Hepatocyte (in vitro differentiated cells): ENCODE measurements at regions not wholly inside any gene's neighbourhood (a gene's known extent, or its start where the extent isn't known, plus 50 kb on each side); places are given as distances from the start of the nearest gene placed in this dataset.

ENCODE experiments used
- DNase-seq: peaks from one replicate; pipeline ENCODE4 v3.0.0-alpha.2; 2016; ENCODE audit warnings: low spot score
- H2AFZ ChIP-seq: fragments of 200-600 bp; sonication (generic); 2 replicates; pipeline ENCODE4 v1.6.0; 2016; ENCODE audit warnings: antibody characterized with exemption, mild to moderate bottlenecking
- H3K27ac ChIP-seq: fragments of 200-600 bp; sonication (generic); 2 replicates; pipeline ENCODE4 v1.5.1; 2016; ENCODE audit warnings: mild to moderate bottlenecking
- H3K27me3 ChIP-seq: fragments of 200-600 bp; sonication (generic); 2 replicates; pipeline ENCODE4 v1.6.1; 2016
- H3K36me3 ChIP-seq: fragments of 200-600 bp; sonication (generic); replicated peaks from 2 replicates; pipeline ENCODE4 v1.5.1; 2016; ENCODE audit warnings: low read depth; ENCODE audit not compliant: insufficient read depth
- H3K4me1 ChIP-seq: fragments of 200-600 bp; sonication (generic); 2 replicates; pipeline ENCODE4 v1.5.1; 2016; ENCODE audit warnings: mild to moderate bottlenecking, moderate library complexity; ENCODE audit not compliant: insufficient read depth
- H3K4me2 ChIP-seq: fragments of 200-600 bp; sonication (generic); 2 replicates; pipeline ENCODE4 v1.6.0; 2016
- H3K4me3 ChIP-seq: fragments of 200-600 bp; sonication (generic); 2 replicates; pipeline ENCODE4 v1.5.1; 2016; ENCODE audit warnings: mild to moderate bottlenecking
- H3K79me2 ChIP-seq: fragments of 200-600 bp; sonication (generic); 2 replicates; pipeline ENCODE4 v1.6.0; 2017; ENCODE audit warnings: mild to moderate bottlenecking
- H3K9me2 ChIP-seq: fragments of 200-600 bp; sonication (generic); replicated peaks from 2 replicates; pipeline ENCODE4 v1.6.0; 2017; ENCODE audit warnings: mild to moderate bottlenecking; ENCODE audit not compliant: insufficient read depth
- H3K9me3 ChIP-seq: fragments of 200-600 bp; sonication (generic); 2 replicates; pipeline ENCODE4 v1.5.1; 2016; ENCODE audit warnings: low read depth, mild to moderate bottlenecking
- H4K20me1 ChIP-seq: fragments of 200-600 bp; sonication (generic); 2 replicates; pipeline ENCODE4 v1.6.0; 2016; ENCODE audit warnings: mild to moderate bottlenecking; ENCODE audit not compliant: insufficient read depth, poor library complexity, severe bottlenecking
- EZH2 ChIP-seq: fragments of 200-600 bp; sonication (generic); IDR thresholded peaks from 2 replicates; pipeline ENCODE4 v1.6.1; 2016; ENCODE audit warnings: antibody characterized with exemption, mild to moderate bottlenecking, borderline replicate concordance
- EZH2phosphoT487 ChIP-seq: fragments of 200-600 bp; sonication (generic); IDR thresholded peaks from one replicate; pipeline ENCODE4 v1.6.1; 2018; ENCODE audit warnings: antibody characterized with exemption, mild to moderate bottlenecking, low read depth, moderate library complexity; ENCODE audit not compliant: unreplicated experiment, severe bottlenecking
- WGBS: methylation state at CpG from one replicate; pipeline ENCODE4 v1.1.6; 2016; ENCODE audit warnings: low lambda C conversion rate; ENCODE audit errors: missing lambda C conversion rate; 5-methylcytosine and 5-hydroxymethylcytosine counted together
- TF ChIP-seq, protein P1 (sequence below): fragments of 200-600 bp; sonication (generic); IDR thresholded peaks from 2 replicates; pipeline ENCODE4 v1.5.1; 2016; ENCODE audit warnings: antibody characterized with exemption, mild to moderate bottlenecking; ENCODE audit not compliant: poor library complexity

- no peaks in the 10 kb centered on the region for H3K9me3 ChIP-seq
- no peaks in the 10 kb centered on the region for H4K20me1 ChIP-seq
- no peaks in the 10 kb centered on the region for H3K9me2 ChIP-seq
- no peak for DNase-seq
- no peaks in the 10 kb centered on the region for H3K36me3 ChIP-seq
- no peak overlapping the region for H3K4me3 ChIP-seq
- no peaks in the 10 kb centered on the region for H3K4me1 ChIP-seq
- no peak overlapping the region for H3K27ac ChIP-seq
- no peaks in the 10 kb centered on the region for H3K79me2 ChIP-seq
- TF ChIP-seq EZH2 (no peak), EZH2phosphoT487 (no peak)
- TF ChIP-seq, protein P1, sequence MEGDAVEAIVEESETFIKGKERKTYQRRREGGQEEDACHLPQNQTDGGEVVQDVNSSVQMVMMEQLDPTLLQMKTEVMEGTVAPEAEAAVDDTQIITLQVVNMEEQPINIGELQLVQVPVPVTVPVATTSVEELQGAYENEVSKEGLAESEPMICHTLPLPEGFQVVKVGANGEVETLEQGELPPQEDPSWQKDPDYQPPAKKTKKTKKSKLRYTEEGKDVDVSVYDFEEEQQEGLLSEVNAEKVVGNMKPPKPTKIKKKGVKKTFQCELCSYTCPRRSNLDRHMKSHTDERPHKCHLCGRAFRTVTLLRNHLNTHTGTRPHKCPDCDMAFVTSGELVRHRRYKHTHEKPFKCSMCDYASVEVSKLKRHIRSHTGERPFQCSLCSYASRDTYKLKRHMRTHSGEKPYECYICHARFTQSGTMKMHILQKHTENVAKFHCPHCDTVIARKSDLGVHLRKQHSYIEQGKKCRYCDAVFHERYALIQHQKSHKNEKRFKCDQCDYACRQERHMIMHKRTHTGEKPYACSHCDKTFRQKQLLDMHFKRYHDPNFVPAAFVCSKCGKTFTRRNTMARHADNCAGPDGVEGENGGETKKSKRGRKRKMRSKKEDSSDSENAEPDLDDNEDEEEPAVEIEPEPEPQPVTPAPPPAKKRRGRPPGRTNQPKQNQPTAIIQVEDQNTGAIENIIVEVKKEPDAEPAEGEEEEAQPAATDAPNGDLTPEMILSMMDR, result no peak
- H2AFZ ChIP-seq, result no peak overlapping the region
- H3K27me3 ChIP-seq, result no peaks in the 10 kb centered on the region
- no peak overlapping the region for H3K4me2 ChIP-seq
- 95% methylated on average over 4 of the region's 4 CpGs for WGBS
Observed at GRCh38 chrX:42466332-42467046, 311.5 kb downstream of the PPP1R2C start.

- no peak for DNase-seq
- Histone ChIP-seq H3K4me3 (no peak overlapping the region), H3K9me3 (no peaks in the 10 kb centered on the region), H3K4me2 (no peak overlapping the region), H3K36me3 (no peaks in the 10 kb centered on the region), H3K27ac (no peak overlapping the region), H4K20me1 (no peaks in the 10 kb centered on the region), H3K27me3 (no peaks in the 10 kb centered on the region), H3K9me2 (no peaks in the 10 kb centered on the region), H2AFZ (no peak overlapping the region), H3K79me2 (no peaks in the 10 kb centered on the region), H3K4me1 (no peaks in the 10 kb centered on the region)
- TF ChIP-seq EZH2 (no peak), EZH2phosphoT487 (no peak)
- TF ChIP-seq, protein P1, result no peak
- WGBS, result 59% methylated on average over 1 of the region's 1 CpG
Observed at GRCh38 chrX:42465821-42466220, 312.1 kb downstream of the PPP1R2C start.

GRCh38 chrX:42463706-42464490, 314.1 kb downstream of the PPP1R2C start:
- no peak for TF ChIP-seq EZH2
- TF ChIP-seq, protein P1, result no peak
- no peak for TF ChIP-seq EZH2phosphoT487
- Histone ChIP-seq H3K27ac (no peak overlapping the region), H3K9me2 (no peaks in the 10 kb centered on the region), H3K4me2 (no peak overlapping the region), H3K36me3 (no peaks in the 10 kb centered on the region), H3K4me3 (no peak overlapping the region), H3K27me3 (no peaks in the 10 kb centered on the region), H3K79me2 (no peaks in the 10 kb centered on the region), H2AFZ (no peak overlapping the region), H4K20me1 (no peaks in the 10 kb centered on the region), H3K9me3 (no peaks in the 10 kb centered on the region), H3K4me1 (no peaks in the 10 kb centered on the region)
- DNase-seq, result no peak
- 94% methylated on average over 4 of the region's 4 CpGs for WGBS
